ENCODE measurements at regions not wholly inside any gene's neighbourhood (a gene's known extent, or its start where the extent isn't known, plus 50 kb on each side); places are given as distances from the start of the nearest gene placed in this dataset.

DNA sequence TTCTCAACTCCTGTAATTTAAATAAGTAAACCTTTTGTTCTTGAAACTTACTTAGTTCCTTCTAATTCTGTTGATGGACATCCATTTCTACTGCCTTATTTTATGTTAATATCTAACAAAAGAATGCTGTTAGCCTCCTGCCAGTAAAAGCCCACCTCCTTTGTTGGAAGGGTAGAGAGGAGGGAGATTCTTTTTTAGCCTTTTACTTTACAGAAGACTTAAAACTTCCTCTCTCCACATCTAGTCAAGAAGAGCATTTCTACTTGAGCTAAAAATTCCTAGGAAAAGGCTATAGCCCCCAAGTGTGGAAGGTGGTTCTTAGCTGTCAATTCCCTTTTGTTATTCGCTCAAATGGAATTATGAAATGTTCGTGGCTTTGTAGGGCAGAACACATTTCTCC lies 118.7 kb downstream of the ZIC3 start:
- Histone ChIP-seq H3K4me3 (no peak overlapping the region), H3K27ac (no peak overlapping the region), H3K36me3 (no peaks in the 10 kb centered on the region), H3K4me1 (no peaks in the 10 kb centered on the region), H3K9me3 (no peaks in the 10 kb centered on the region), H3K27me3 (no peaks in the 10 kb centered on the region)
- intact Hi-C loops (cut with DNase I): no loop called here
- 12 to 13% methylated on average over 2 of the region's 2 CpGs for WGBS, 2 donors
- no peak for DNase-seq
- no peak for TF ChIP-seq POLR2A (IDR thresholded peaks at IDR 0.05)
- TF ChIP-seq, protein P1, sequence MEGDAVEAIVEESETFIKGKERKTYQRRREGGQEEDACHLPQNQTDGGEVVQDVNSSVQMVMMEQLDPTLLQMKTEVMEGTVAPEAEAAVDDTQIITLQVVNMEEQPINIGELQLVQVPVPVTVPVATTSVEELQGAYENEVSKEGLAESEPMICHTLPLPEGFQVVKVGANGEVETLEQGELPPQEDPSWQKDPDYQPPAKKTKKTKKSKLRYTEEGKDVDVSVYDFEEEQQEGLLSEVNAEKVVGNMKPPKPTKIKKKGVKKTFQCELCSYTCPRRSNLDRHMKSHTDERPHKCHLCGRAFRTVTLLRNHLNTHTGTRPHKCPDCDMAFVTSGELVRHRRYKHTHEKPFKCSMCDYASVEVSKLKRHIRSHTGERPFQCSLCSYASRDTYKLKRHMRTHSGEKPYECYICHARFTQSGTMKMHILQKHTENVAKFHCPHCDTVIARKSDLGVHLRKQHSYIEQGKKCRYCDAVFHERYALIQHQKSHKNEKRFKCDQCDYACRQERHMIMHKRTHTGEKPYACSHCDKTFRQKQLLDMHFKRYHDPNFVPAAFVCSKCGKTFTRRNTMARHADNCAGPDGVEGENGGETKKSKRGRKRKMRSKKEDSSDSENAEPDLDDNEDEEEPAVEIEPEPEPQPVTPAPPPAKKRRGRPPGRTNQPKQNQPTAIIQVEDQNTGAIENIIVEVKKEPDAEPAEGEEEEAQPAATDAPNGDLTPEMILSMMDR (IDR thresholded peaks at IDR 0.05): no peak

DNA sequence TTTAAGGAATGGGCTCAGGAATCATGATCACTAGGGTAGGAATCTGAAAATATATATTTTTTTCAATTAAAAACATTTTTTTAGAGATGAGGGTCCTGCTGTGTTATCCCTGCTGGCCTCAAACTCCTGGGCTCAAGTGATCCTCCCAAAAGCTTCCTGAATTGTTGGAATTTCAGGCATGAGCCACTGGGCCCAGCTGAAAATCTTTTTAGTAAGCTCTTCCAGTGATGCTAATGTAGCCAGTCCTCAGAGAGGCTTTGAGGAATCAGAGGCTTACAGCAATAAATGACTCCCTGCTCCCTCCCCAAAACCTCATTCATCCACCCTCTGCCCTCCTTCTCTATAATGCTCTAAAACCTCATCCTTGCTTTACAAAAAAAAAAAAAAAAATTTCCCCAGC lies 129.5 kb downstream of the ZIC3 start:
- H3K36me3 ChIP-seq: no peaks in the 10 kb centered on the region
- H3K9me3 ChIP-seq: no peaks in the 10 kb centered on the region
- no peaks in the 10 kb centered on the region for H3K4me1 ChIP-seq
- H3K27ac ChIP-seq: no peak overlapping the region
- no peak for DNase-seq
- TF ChIP-seq, protein P1 (IDR thresholded peaks at IDR 0.05): no peak
- TF ChIP-seq POLR2A (IDR thresholded peaks at IDR 0.05): no peak
- no peak overlapping the region for H3K4me3 ChIP-seq
- no peaks in the 10 kb centered on the region for H3K27me3 ChIP-seq
- intact Hi-C loops (cut with DNase I): no loop called here

DNA sequence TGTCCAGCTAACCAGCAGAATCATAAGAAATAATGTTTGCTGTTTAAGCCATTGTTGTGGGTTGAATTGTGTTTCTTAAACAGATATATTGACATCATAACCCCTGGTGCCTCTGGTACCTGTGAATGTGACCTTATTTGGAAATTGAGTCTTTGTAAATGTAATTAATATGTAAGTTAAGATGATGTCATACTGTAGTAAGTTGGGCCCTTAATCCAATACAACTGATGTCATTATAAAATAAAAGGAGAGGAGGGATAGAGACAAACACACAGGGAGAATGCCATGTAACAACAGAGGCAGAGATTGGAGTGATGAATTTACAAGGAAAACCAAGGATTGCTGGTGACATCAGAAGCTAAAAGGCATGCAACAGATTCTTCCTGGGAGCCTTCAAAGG lies 141.4 kb downstream of the ZIC3 start:
- TF ChIP-seq, protein P1 (IDR thresholded peaks at IDR 0.05): no peak
- TF ChIP-seq POLR2A (IDR thresholded peaks at IDR 0.05): no peak
- H3K4me1 ChIP-seq: no peaks in the 10 kb centered on the region
- H3K27me3 ChIP-seq: no peaks in the 10 kb centered on the region
- intact Hi-C loops (cut with DNase I): no loop called here
- DNase-seq: no peak
- no peaks in the 10 kb centered on the region for H3K9me3 ChIP-seq
- H3K4me3 ChIP-seq: no peak overlapping the region
- H3K36me3 ChIP-seq: no peaks in the 10 kb centered on the region
- no peak overlapping the region for H3K27ac ChIP-seq

DNA sequence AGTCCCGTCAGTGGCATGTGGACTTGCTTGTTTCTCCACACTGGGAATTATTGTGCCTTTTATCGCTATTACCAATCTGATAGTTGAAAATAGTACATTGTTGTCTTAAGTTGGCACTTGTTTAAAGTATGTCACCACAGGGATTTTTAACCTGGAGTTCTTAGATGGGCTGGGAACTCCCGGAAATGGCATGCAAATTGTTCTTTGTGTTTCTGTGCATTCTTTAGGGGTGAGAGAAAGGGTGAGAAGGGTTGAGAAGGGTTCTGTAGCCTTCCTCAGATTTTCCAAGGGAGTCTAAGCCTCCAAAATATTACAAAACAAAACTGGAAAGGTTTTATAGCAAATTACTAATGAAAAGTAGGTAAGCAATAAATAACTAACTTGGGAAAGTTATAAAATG lies 176.9 kb downstream of the ZIC3 start:
- WGBS, 2 donors: 60 to 73% methylated on average over 2 to 3 of the region's 3 CpGs

DNA sequence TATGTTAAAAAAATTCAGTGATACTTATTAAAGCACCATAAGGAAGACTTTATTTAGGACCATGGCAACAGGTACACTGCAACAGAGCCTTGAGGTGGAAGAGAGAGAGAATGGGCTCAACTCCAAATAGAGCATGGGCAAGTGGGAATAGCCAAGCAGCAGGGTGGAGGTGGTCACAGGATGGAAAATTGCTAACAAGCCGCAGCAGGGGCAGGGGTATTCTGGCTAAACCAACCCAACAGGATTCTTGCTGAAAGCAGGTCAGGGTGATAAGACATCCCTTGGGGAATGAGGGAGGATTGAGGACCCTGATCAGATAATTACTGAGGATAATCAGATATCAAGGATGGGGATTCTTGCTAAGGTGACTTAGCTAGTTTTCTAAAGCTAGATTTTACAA lies 177.5 kb downstream of the ZIC3 start:
- no peak for DNase-seq
- Histone ChIP-seq H3K4me3 (no peak overlapping the region), H3K36me3 (no peaks in the 10 kb centered on the region), H3K27ac (no peak overlapping the region), H3K4me1 (no peaks in the 10 kb centered on the region), H3K27me3 (no peaks in the 10 kb centered on the region), H3K9me3 (no peaks in the 10 kb centered on the region)
- intact Hi-C loops (cut with DNase I): no loop called here
- WGBS, 2 donors: 75 to 85% methylated on average over 1 of the region's 1 CpG
- no peak for TF ChIP-seq POLR2A (IDR thresholded peaks at IDR 0.05)
- TF ChIP-seq, protein P1 (IDR thresholded peaks at IDR 0.05): no peak

More for the DNA sequence above, 176.9 kb downstream of the ZIC3 start:
- Histone ChIP-seq H3K4me1 (no peaks in the 10 kb centered on the region), H3K36me3 (no peaks in the 10 kb centered on the region), H3K27ac (no peak overlapping the region), H3K9me3 (no peaks in the 10 kb centered on the region), H3K27me3 (no peaks in the 10 kb centered on the region), H3K4me3 (no peak overlapping the region)
- intact Hi-C loops (cut with DNase I): no loop called here
- TF ChIP-seq, protein P1 (IDR thresholded peaks at IDR 0.05): no peak
- TF ChIP-seq POLR2A (IDR thresholded peaks at IDR 0.05): no peak
- DNase-seq: no peak
